Liver (tissue), 3 donors: ENCODE measurements at regions not wholly inside any gene's neighbourhood (a gene's known extent, or its start where the extent isn't known, plus 50 kb on each side); places are given as distances from the start of the nearest gene placed in this dataset.

ENCODE experiments used
- CTCF ChIP-seq: fragments of 150-350 bp; IDR thresholded peaks from 2 replicates; pipeline ENCODE4 v1.5.1; 2017; ENCODE audit warnings: improper control_type of control experiment, low read depth, low read length; ENCODE audit not compliant: missing input control
- SP1 ChIP-seq: IDR thresholded peaks from 2 replicates; pipeline ENCODE4 v1.6.1; 2018; ENCODE audit warnings: antibody characterized with exemption, mild to moderate bottlenecking
- TAF1 ChIP-seq: conservative IDR thresholded peaks from 2 replicates; pipeline ENCODE4 v1.6.1; 2016; ENCODE audit warnings: antibody characterized with exemption, mild to moderate bottlenecking
- ZBTB33 ChIP-seq: IDR thresholded peaks from 2 replicates; pipeline ENCODE4 v1.6.1; 2016; ENCODE audit warnings: antibody characterized with exemption
- TF ChIP-seq, protein P1 (sequence below): IDR thresholded peaks from 2 replicates; pipeline ENCODE4 v1.6.1; 2016; ENCODE audit warnings: antibody characterized with exemption
- donor health status: healthy.
- donor health status: healthy.

DNA sequence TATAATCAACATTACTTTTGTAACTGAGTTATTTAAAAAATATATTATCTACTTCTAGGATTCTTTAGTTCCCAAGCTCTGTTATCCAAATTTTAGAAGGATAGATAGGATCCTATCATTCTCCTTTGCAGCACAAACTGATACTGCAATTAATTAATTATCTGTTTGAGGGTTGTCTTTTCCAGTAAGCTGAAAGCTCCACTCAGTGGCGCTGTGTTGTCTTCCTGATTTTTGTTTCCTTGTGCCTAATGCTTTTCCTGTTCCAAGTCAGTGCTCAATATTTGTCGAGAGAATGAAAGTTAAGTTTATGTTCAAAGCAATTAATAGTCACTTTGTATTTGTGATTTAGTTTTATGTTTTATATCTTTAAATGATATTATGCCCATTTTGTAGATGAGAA lies 107.4 kb upstream of the ANK2 start:
- TF ChIP-seq CTCF (no peak), TAF1 (no peak), ZBTB33 (no peak), SP1 (no peak)
- TF ChIP-seq, protein P1, sequence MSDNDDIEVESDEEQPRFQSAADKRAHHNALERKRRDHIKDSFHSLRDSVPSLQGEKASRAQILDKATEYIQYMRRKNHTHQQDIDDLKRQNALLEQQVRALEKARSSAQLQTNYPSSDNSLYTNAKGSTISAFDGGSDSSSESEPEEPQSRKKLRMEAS, result no peak
